ENCODE measurements at regions not wholly inside any gene's neighbourhood (a gene's known extent, or its start where the extent isn't known, plus 50 kb on each side); places are given as distances from the start of the nearest gene placed in this dataset.

- Histone ChIP-seq H4K20me1 (ENCODE audit: control insufficient read depth, insufficient read depth, insufficient read length) (no peaks in the 10 kb centered on the region), H4K8ac (replicated peaks; ENCODE audit: insufficient read length, low read depth, low read length) (no peak overlapping the region), H3K79me2 (ENCODE audit: insufficient read depth, low read length) (no peaks in the 10 kb centered on the region), H2BK120ac (ENCODE audit: low read depth, low read length, poor library complexity, severe bottlenecking) (no peak overlapping the region), H3K14ac (ENCODE audit: insufficient read depth, low read length) (no peak overlapping the region), H3K27ac (ENCODE audit: insufficient read length, low read depth, low read length) (no peak overlapping the region), H3K18ac (ENCODE audit: insufficient read length, low read depth, low read length) (no peak overlapping the region), H3K4me1 (ENCODE audit: insufficient read depth, low read length) (no peaks in the 10 kb centered on the region), H4K5ac (ENCODE audit: insufficient read length, low read depth, low read length) (no peak overlapping the region), H2AK5ac (ENCODE audit: insufficient read length, low read length) (no peak overlapping the region), H2BK12ac (ENCODE audit: insufficient read length, low read depth, low read length) (no peak overlapping the region), H3K9ac (ENCODE audit: extremely low read depth, insufficient read length, low read length) (no peak overlapping the region), H2AFZ (ENCODE audit: low read length) (no peak overlapping the region), H2BK5ac (ENCODE audit: insufficient read length, low read length) (no peak overlapping the region), H3K23me2 (ENCODE audit: insufficient read length, low read depth, low read length, poor library complexity, severe bottlenecking) (no peaks in the 10 kb centered on the region), H4K91ac (ENCODE audit: insufficient read length, low read depth, low read length) (no peak overlapping the region), H3K4me2 (ENCODE audit: insufficient read depth, insufficient read length, low read length) (no peak overlapping the region), H3K56ac (ENCODE audit: insufficient read length, low read depth, low read length) (no peak overlapping the region), H3K27me3 (ENCODE audit: insufficient read depth, low read length) (no peaks in the 10 kb centered on the region), H3K4ac (ENCODE audit: low read depth, low read length) (no peak overlapping the region), H3K9me3 (ENCODE audit: control insufficient read depth, low read depth, low read length) (no peaks in the 10 kb centered on the region), H3T11ph (ENCODE audit: low read length) (no peak overlapping the region), H3K79me1 (ENCODE audit: insufficient read depth, low read depth, low read length, poor library complexity, severe bottlenecking) (no peaks in the 10 kb centered on the region), H2BK15ac (ENCODE audit: low read depth, low read length) (no peak overlapping the region), H3K23ac (ENCODE audit: insufficient read length, low read depth, low read length) (no peak overlapping the region), H2BK20ac (ENCODE audit: low read depth, low read length, poor library complexity, severe bottlenecking) (no peak overlapping the region)
- H3K27ac Mint-ChIP-seq = peak overlapping the region in 1 of 3 experiments; percentile 35; a peak in 1 of 7 replicates
- no peak for TF ChIP-seq CTCF (conservative IDR thresholded peaks at IDR 0.05)
- no peaks in the 10 kb centered on the region; the same call in 1 of the 2 replicates for H3K27me3 Mint-ChIP-seq (ENCODE audit: low read depth)
- H3K4me3 Mint-ChIP-seq = no peak overlapping the region
- WGBS (ENCODE audit: extremely low coverage, insufficient read length, low lambda C conversion rate) = no CpG with 5 or more reads among the region's 2 CpGs
- no peaks in the 10 kb centered on the region for H3K36me3 Mint-ChIP-seq (ENCODE audit: insufficient read depth in 1 of 3, low read depth in 3 of 3)
- DNase-seq = no peak
- peaks cover 0 to 4% of the 10 kb centered on the region in 2 experiments; a peak in 1 of 4 replicates for H3K4me1 Mint-ChIP-seq
- no peaks in the 10 kb centered on the region; a peak in 1 of 5 replicates for H3K9me3 Mint-ChIP-seq
Observed at GRCh38 chr14:25103820-25104219, 53.9 kb upstream of the STXBP6 start.
